KMS-11 (cell line): ENCODE measurements at regions not wholly inside any gene's neighbourhood (a gene's known extent, or its start where the extent isn't known, plus 50 kb on each side); places are given as distances from the start of the nearest gene placed in this dataset.

Experiments
- H2AFZ ChIP-seq: fragments of 200-600 bp; sonication (generic); 2 replicates; pipeline ENCODE4 v1.6.1; 2016; ENCODE audit warnings: antibody characterized with exemption, mixed run types, low read depth
- H3K27ac ChIP-seq: fragments of 200-600 bp; sonication (generic); 2 replicates; pipeline ENCODE4 v1.6.1; 2016; ENCODE audit warnings: mild to moderate bottlenecking, mixed run types
- H3K27me3 ChIP-seq: fragments of 200-600 bp; sonication (generic); 2 replicates; pipeline ENCODE4 v1.6.1; 2017; ENCODE audit warnings: mild to moderate bottlenecking, low read depth, mixed run types, moderate library complexity; ENCODE audit not compliant: insufficient read depth
- H3K36me3 ChIP-seq: fragments of 200-600 bp; sonication (generic); 2 replicates; pipeline ENCODE4 v1.6.1; 2017; ENCODE audit warnings: mild to moderate bottlenecking, mixed run types; ENCODE audit not compliant: insufficient read depth
- H3K4me1 ChIP-seq: fragments of 200-600 bp; sonication (generic); 2 replicates; pipeline ENCODE4 v1.6.1; 2016; ENCODE audit warnings: mild to moderate bottlenecking, low read depth, mixed run types; ENCODE audit not compliant: poor library complexity, severe bottlenecking
- H3K4me2 ChIP-seq: fragments of 200-600 bp; sonication (generic); 2 replicates; pipeline ENCODE4 v1.7.0; 2016; ENCODE audit warnings: mild to moderate bottlenecking, mixed run types
- H3K4me3 ChIP-seq: fragments of 200-600 bp; sonication (generic); IDR thresholded peaks from 2 replicates; pipeline ENCODE4 v1.6.1; 2017; ENCODE audit warnings: low read depth, low read length, mixed read lengths; ENCODE audit not compliant: insufficient read depth
- H3K79me2 ChIP-seq: fragments of 200-600 bp; sonication (generic); 2 replicates; pipeline ENCODE4 v1.6.1; 2016; ENCODE audit warnings: low read depth, mixed run types; ENCODE audit not compliant: insufficient read depth
- H3K9ac ChIP-seq: fragments of 200-600 bp; sonication (generic); 2 replicates; pipeline ENCODE4 v1.6.1; 2016; ENCODE audit warnings: mild to moderate bottlenecking, mixed run types
- H4K20me1 ChIP-seq: fragments of 200-600 bp; sonication (generic); 2 replicates; pipeline ENCODE4 v1.6.1; 2016; ENCODE audit warnings: mild to moderate bottlenecking, mixed run types; ENCODE audit not compliant: insufficient read depth
- TF ChIP-seq, protein P1 (sequence below): fragments of 200-600 bp; sonication (generic); conservative IDR thresholded peaks from 2 replicates; pipeline ENCODE4 v1.6.1; 2017; ENCODE audit warnings: low read depth, mild to moderate bottlenecking, antibody characterized with exemption, low read length, moderate library complexity, mixed read lengths

- TF ChIP-seq, protein P1, sequence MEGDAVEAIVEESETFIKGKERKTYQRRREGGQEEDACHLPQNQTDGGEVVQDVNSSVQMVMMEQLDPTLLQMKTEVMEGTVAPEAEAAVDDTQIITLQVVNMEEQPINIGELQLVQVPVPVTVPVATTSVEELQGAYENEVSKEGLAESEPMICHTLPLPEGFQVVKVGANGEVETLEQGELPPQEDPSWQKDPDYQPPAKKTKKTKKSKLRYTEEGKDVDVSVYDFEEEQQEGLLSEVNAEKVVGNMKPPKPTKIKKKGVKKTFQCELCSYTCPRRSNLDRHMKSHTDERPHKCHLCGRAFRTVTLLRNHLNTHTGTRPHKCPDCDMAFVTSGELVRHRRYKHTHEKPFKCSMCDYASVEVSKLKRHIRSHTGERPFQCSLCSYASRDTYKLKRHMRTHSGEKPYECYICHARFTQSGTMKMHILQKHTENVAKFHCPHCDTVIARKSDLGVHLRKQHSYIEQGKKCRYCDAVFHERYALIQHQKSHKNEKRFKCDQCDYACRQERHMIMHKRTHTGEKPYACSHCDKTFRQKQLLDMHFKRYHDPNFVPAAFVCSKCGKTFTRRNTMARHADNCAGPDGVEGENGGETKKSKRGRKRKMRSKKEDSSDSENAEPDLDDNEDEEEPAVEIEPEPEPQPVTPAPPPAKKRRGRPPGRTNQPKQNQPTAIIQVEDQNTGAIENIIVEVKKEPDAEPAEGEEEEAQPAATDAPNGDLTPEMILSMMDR = no peak
- Histone ChIP-seq H3K27ac (no peak overlapping the region), H3K4me1 (no peaks in the 10 kb centered on the region), H3K79me2 (no peaks in the 10 kb centered on the region), H3K36me3 (no peaks in the 10 kb centered on the region), H3K9ac (no peak overlapping the region), H3K4me2 (no peak overlapping the region), H3K4me3 (no peak overlapping the region), H3K27me3 (peaks cover 7% of the 10 kb centered on the region; the same call in 1 of the 2 replicates), H4K20me1 (no peaks in the 10 kb centered on the region), H2AFZ (no peak overlapping the region)
These were observed 199.9 kb downstream of the FOXL1 start for GRCh38 chr16:86778108-86778745.

DNA sequence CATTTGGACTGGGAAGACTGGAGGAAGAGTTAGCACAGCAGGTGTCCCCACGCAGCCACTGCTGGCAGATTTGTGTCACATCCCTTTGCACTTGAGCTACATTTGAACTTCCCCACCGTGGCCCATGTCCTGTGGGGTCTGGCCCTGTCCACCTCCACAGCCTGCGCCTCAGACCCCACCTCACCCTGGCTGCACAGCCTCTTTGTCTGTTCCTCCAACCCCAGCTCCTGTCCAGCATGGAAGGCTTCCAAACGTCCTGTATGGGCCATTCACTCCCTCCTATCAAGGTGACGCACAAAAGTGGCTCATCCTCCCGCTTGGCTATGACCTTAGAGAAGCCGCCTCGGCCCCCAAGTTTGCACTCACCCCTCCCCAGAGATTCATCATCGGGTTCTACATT is 200.6 kb downstream of the FOXL1 start:
- TF ChIP-seq, protein P1 = no peak
- Histone ChIP-seq H3K36me3 (no peaks in the 10 kb centered on the region), H3K79me2 (no peaks in the 10 kb centered on the region), H3K27me3 (peaks cover 7% of the 10 kb centered on the region; the same call in 1 of the 2 replicates), H4K20me1 (no peaks in the 10 kb centered on the region), H3K4me2 (no peak overlapping the region), H3K27ac (no peak overlapping the region), H3K4me3 (no peak overlapping the region), H3K9ac (no peak overlapping the region), H2AFZ (no peak overlapping the region), H3K4me1 (no peaks in the 10 kb centered on the region)

DNA sequence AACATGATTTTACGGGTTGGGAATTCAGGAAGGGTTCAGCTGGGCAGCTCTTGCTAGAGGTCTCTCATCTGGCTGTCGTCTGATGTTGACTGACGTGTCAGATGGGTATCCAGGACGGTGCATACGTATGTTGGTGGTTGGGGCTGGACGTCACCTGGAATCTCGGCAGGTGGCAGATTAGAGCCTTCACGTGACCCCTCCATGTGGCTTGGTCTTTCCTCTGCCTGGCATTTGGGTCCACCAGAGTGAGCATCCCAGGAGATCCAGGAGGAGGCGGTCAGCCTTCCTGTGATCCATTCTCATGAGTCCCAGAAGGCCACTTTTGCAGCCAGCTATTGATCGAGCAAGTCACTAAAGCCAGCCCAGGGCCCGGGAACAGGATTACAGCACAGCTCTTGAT is 202.7 kb downstream of the FOXL1 start:
- H3K27ac ChIP-seq = no peak overlapping the region
- H3K27me3 ChIP-seq = peaks cover 5% of the 10 kb centered on the region; the same call in 1 of the 2 replicates
- TF ChIP-seq, protein P1 = no peak

DNA sequence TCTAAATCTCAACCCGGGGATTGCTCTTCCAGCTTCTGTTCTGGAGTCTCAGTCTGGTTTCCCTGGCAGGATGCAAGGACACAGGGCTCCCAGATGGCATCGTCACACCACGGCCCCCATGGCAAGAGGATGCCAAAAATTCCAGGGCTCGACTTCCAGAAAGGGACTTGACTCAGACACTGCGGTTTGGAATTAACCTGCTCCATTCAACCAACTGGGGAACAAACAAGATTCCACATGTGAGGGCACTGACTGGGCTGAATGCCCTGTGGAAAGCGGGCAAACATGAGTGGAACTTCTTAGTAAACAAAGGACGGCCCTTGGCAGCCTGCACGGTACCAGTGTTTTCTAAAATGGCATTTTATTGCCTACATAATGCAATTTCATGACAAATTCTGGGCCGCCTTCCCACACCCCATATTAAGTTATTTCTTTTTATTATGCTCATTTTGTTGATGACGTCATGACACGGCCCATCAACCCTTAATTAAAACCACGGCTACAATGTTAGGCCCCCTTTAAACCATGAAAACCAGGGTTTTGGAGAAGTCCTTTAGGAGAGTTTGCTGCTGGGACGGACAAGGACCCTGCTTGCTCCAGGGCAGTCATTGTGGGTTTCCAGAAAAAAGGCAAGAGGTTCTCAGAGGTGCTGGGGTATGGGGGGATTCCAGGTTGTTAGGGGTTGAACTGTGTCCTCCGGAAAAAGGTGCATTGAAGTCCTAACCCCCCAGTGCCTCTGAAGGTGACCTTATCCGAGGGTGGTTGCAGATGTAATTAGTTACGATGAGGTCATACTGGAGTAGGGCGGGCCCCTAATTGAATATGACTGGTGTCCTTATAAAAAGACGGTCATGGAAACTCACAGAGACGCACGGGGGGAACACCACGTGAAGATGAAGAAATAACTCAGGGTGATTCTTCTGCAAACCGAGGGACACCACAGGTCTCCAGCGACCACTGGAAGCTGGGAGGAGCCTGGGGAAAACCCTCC is 205.6 kb downstream of the FOXL1 start:
- Histone ChIP-seq H2AFZ (no peak overlapping the region), H3K4me1 (no peaks in the 10 kb centered on the region), H3K4me3 (no peak overlapping the region), H3K4me2 (no peak overlapping the region), H3K79me2 (no peaks in the 10 kb centered on the region), H3K27me3 (peaks cover 5% of the 10 kb centered on the region; the same call in 1 of the 2 replicates), H3K36me3 (no peaks in the 10 kb centered on the region), H4K20me1 (no peaks in the 10 kb centered on the region), H3K27ac (no peak overlapping the region), H3K9ac (no peak overlapping the region)
- TF ChIP-seq, protein P1 = no peak

More for the DNA sequence above, 202.7 kb downstream of the FOXL1 start:
- H2AFZ ChIP-seq = no peak overlapping the region
- no peaks in the 10 kb centered on the region for H3K36me3 ChIP-seq
- H3K4me3 ChIP-seq = no peak overlapping the region
- H3K79me2 ChIP-seq = no peaks in the 10 kb centered on the region
- no peak overlapping the region for H3K4me2 ChIP-seq
- no peaks in the 10 kb centered on the region for H4K20me1 ChIP-seq
- H3K9ac ChIP-seq = no peak overlapping the region
- no peaks in the 10 kb centered on the region for H3K4me1 ChIP-seq
